Ascending aorta (tissue), 2 donors: ENCODE measurements at regions not wholly inside any gene's neighbourhood (a gene's known extent, or its start where the extent isn't known, plus 50 kb on each side); places are given as distances from the start of the nearest gene placed in this dataset.

ENCODE experiments used
- DNase-seq, 2 donors: peaks; one replicate each; pipeline ENCODE4 v3.0.0-alpha.2; 2019; ENCODE audit warnings: low spot score in 2 of 2
- H3K27ac ChIP-seq, 2 donors: fragments of 200-600 bp; sonication (generic); one replicate each; pipeline ENCODE4 v1.5.1; 2016 to 2017; ENCODE audit warnings: mild to moderate bottlenecking in 1 of 2
- H3K27me3 ChIP-seq: fragments of 200-600 bp; sonication (generic); one replicate; pipeline ENCODE4 v1.5.1; 2017
- H3K36me3 ChIP-seq, 2 donors: fragments of 200-600 bp; sonication (generic); one replicate each; pipeline ENCODE4 v1.5.1; 2016
- H3K4me1 ChIP-seq, 2 donors: fragments of 200-600 bp; sonication (generic); one replicate each; pipeline ENCODE4 v1.5.1; 2016 to 2017; ENCODE audit warnings: mild to moderate bottlenecking in 1 of 2
- H3K4me3 ChIP-seq, 2 donors: fragments of 200-600 bp; sonication (generic); one replicate each; pipeline ENCODE4 v1.5.1; 2016 to 2017; ENCODE audit warnings: mild to moderate bottlenecking in 1 of 2
- H3K9me3 ChIP-seq, 2 donors: fragments of 200-600 bp; sonication (generic); one replicate each; pipeline ENCODE4 v1.5.1; 2016
- CTCF ChIP-seq, 3 experiments: fragments of 200-600 bp in 2 of 3; fragments of 450-650 bp in 1 of 3; sonication (generic) in 2 of 3; IDR thresholded peaks; one replicate each; pipeline ENCODE4 v1.5.1; 2016 to 2019; ENCODE audit warnings: antibody characterized with exemption in 3 of 3, mild to moderate bottlenecking in 1 of 3, moderate library complexity in 1 of 3
- intact Hi-C: fragments of 100-400 bp; cut with DNase I; formaldehyde crosslinking; loops from one replicate; pipeline ENCODE4 v1.15.1; 2023

- no peak overlapping the region for H3K27ac ChIP-seq
- no peak for DNase-seq
- no peaks in the 10 kb centered on the region for H3K9me3 ChIP-seq
- no peak for TF ChIP-seq CTCF (IDR thresholded peaks at IDR 0.05)
- peaks cover 12 to 24% of the 10 kb centered on the region in 2 donors for H3K4me1 ChIP-seq
- no peaks in the 10 kb centered on the region for H3K36me3 ChIP-seq
- no peak overlapping the region for H3K4me3 ChIP-seq
- H3K27me3 ChIP-seq, result no peaks in the 10 kb centered on the region
- intact Hi-C loops, result no loop called here
Observed at GRCh38 chr11:64445651-64446050, 86.7 kb downstream of the RPS6KA4 start.

GRCh38 chr11:64447831-64448598 lies 89.1 kb downstream of the RPS6KA4 start:
- H3K9me3 ChIP-seq, result no peaks in the 10 kb centered on the region
- intact Hi-C loops, result loop anchor here (2.0 kb wide), 2 partner anchors 89 to 205 kb away; partner anchors contain the start of gene RPS6KA4
- no peaks in the 10 kb centered on the region for H3K27me3 ChIP-seq
- H3K27ac ChIP-seq, result peak overlapping the region; percentile 65 to 80
- no peaks in the 10 kb centered on the region for H3K36me3 ChIP-seq
- no peak for TF ChIP-seq CTCF (IDR thresholded peaks at IDR 0.05)
- H3K4me3 ChIP-seq, result peak overlapping the region; percentile 39 to 58
- H3K4me1 ChIP-seq, result peaks cover 12 to 16% of the 10 kb centered on the region in 2 donors
- DNase-seq, result peak; percentile 25 to 82

GRCh38 chr11:64448599-64449380 lies 89.8 kb downstream of the RPS6KA4 start:
- Histone ChIP-seq H3K27ac (peak overlapping the region; percentile 65 to 80), H3K4me3 (peak overlapping the region; percentile 39 to 58), H3K36me3 (no peaks in the 10 kb centered on the region), H3K27me3 (no peaks in the 10 kb centered on the region), H3K4me1 (peaks cover 12 to 16% of the 10 kb centered on the region in 2 donors), H3K9me3 (no peaks in the 10 kb centered on the region)
- TF ChIP-seq CTCF (IDR thresholded peaks at IDR 0.05), result peak; percentile 80 to 91 (median 90)
- DNase-seq, result peak; percentile 51 to 92
- intact Hi-C loops, result loop anchor here (2.0 kb wide), 2 partner anchors 90 to 204 kb away; partner anchors contain the start of gene RPS6KA4

GRCh38 chr11:64449381-64450167 lies 90.6 kb downstream of the RPS6KA4 start:
- intact Hi-C loops, result loop anchor here (2.0 kb wide), 2 partner anchors 91 to 203 kb away; partner anchors contain the start of gene RPS6KA4
- peak overlapping the region; percentile 65 to 80 for H3K27ac ChIP-seq
- DNase-seq, result peak in 1 of 2 donors; percentile 78

More at GRCh38 chr11:64449381-64450167, 90.6 kb downstream of the RPS6KA4 start:
- Histone ChIP-seq H3K4me1 (peaks cover 12 to 16% of the 10 kb centered on the region in 2 donors), H3K4me3 (peak overlapping the region; percentile 39 to 58), H3K9me3 (no peaks in the 10 kb centered on the region), H3K36me3 (no peaks in the 10 kb centered on the region), H3K27me3 (no peaks in the 10 kb centered on the region)
- peak; percentile 63 to 82 (median 77) for TF ChIP-seq CTCF (IDR thresholded peaks at IDR 0.05)
